Right lobe of liver (tissue), 4 donors: ENCODE measurements at regions not wholly inside any gene's neighbourhood (a gene's known extent, or its start where the extent isn't known, plus 50 kb on each side); places are given as distances from the start of the nearest gene placed in this dataset.

ENCODE experiments used
- CTCF ChIP-seq, 4 donors: fragments of 200-600 bp in 3 of 4; fragments of 450-650 bp in 1 of 4; IDR thresholded peaks; one replicate each; pipeline versions ENCODE4 v1.5.1 to v1.8.0; 2016 to 2022; ENCODE audit warnings: antibody characterized with exemption in 4 of 4, mild to moderate bottlenecking in 2 of 4
- POLR2A ChIP-seq: fragments of 450-650 bp; IDR thresholded peaks from one replicate; pipeline ENCODE4 v1.6.1; 2017; ENCODE audit warnings: antibody characterized with exemption, mild to moderate bottlenecking
- donor health status: DM: no; HTN: no; CAD: no.
- donor health status: DM: no; HTN: no; CAD: no.
- donor health status: DM: no; HTN: yes; CAD: no.

DNA sequence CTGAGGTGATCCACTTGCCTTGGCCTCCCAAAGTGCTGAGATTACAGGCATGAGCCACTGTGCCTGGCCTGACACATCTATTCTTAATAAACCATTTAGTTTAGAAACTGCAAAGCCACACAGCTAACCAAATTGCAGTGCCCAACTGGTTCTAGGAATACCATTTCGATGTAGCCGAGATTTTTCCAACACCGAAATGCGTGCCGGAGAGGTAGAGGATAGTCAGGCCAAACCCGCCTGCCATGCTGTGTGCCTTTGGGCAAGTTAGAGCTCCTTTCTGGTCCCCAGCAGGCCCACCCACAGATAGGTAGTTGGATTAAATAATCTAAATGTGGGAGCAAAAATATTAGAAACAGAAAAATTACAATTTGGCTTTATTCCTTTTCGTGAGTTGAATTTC, 254.4 kb downstream of the FOXD2 start:
- TF ChIP-seq POLR2A (no peak), CTCF (IDR thresholded peaks at IDR 0.05) (no peak)
